K562 (cell line): ENCODE measurements at regions not wholly inside any gene's neighbourhood (a gene's known extent, or its start where the extent isn't known, plus 50 kb on each side); places are given as distances from the start of the nearest gene placed in this dataset.

Experiments used
- BRCA1 ChIP-seq, 2 experiments: fragments of 450-650 bp in 1 of 2; sonication (generic) in 1 of 2; formaldehyde crosslinking in 1 of 2; IDR thresholded peaks; 2 replicates each; pipeline versions ENCODE4 v1.5.0 to v1.6.1; 2017 to 2020; ENCODE audit warnings: mild to moderate bottlenecking in 1 of 2, missing genetic modification reagents in 1 of 2
- EP400 ChIP-seq: fragments of 450-650 bp; IDR thresholded peaks from 2 replicates; pipeline ENCODE4 v1.6.1; 2017; ENCODE audit warnings: antibody characterized with exemption, mild to moderate bottlenecking, moderate library complexity
- FOXJ2 ChIP-seq: fragments of 200-800 bp; sonication (Bioruptor generic); IDR thresholded peaks from 2 replicates; pipeline ENCODE4 v1.6.1; 2016; ENCODE audit warnings: missing genetic modification characterization, missing compliant biosample characterization
- HDAC2 ChIP-seq: fragments of 450-650 bp; IDR thresholded peaks from 2 replicates; pipeline ENCODE4 v1.6.1; 2016; ENCODE audit warnings: mild to moderate bottlenecking
- PHB2 ChIP-seq: fragments of 450-650 bp; IDR thresholded peaks from 2 replicates; pipeline ENCODE4 v1.6.1; 2017; ENCODE audit warnings: low read depth
- POLR2A ChIP-seq: fragments of 450-650 bp; conservative IDR thresholded peaks from 2 replicates; pipeline ENCODE4 v1.6.1; 2016
- TF ChIP-seq, protein P1 (sequence below), 2 experiments: fragments of 450-650 bp; IDR thresholded peaks; 2 replicates each; pipeline ENCODE4 v1.6.1; 2016; ENCODE audit warnings: mild to moderate bottlenecking in 2 of 2, borderline replicate concordance in 1 of 2, low read depth in 1 of 2, moderate library complexity in 1 of 2

DNA sequence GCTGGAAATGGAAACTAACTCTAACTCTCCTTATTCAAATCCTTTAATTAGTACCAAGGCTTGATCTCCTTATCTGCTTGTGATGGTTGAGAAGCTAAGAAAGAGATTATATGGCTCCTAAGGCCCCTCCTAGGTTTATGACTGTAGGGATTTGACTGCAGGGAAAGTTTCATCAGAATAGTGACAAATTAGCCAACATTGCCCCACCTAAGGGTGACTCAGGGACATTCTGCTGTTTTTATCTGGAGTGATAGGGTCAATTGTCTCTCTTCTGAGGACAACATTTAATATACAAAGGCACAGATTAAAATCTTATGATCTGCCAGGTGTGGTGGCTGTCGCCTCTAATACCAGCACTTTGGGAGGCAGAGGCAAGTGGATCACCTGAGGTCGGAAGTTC, 138.1 kb upstream of the MARCKS start:
- TF ChIP-seq POLR2A (no peak), BRCA1 (IDR thresholded peaks at IDR 0.05) (no peak), BRCA1 (CRISPR knock-in tag; IDR thresholded peaks at IDR 0.05) (no peak), HDAC2 (no peak), EP400 (no peak), PHB2 (no peak), FOXJ2 (tag) (no peak)
- TF ChIP-seq, protein P1, sequence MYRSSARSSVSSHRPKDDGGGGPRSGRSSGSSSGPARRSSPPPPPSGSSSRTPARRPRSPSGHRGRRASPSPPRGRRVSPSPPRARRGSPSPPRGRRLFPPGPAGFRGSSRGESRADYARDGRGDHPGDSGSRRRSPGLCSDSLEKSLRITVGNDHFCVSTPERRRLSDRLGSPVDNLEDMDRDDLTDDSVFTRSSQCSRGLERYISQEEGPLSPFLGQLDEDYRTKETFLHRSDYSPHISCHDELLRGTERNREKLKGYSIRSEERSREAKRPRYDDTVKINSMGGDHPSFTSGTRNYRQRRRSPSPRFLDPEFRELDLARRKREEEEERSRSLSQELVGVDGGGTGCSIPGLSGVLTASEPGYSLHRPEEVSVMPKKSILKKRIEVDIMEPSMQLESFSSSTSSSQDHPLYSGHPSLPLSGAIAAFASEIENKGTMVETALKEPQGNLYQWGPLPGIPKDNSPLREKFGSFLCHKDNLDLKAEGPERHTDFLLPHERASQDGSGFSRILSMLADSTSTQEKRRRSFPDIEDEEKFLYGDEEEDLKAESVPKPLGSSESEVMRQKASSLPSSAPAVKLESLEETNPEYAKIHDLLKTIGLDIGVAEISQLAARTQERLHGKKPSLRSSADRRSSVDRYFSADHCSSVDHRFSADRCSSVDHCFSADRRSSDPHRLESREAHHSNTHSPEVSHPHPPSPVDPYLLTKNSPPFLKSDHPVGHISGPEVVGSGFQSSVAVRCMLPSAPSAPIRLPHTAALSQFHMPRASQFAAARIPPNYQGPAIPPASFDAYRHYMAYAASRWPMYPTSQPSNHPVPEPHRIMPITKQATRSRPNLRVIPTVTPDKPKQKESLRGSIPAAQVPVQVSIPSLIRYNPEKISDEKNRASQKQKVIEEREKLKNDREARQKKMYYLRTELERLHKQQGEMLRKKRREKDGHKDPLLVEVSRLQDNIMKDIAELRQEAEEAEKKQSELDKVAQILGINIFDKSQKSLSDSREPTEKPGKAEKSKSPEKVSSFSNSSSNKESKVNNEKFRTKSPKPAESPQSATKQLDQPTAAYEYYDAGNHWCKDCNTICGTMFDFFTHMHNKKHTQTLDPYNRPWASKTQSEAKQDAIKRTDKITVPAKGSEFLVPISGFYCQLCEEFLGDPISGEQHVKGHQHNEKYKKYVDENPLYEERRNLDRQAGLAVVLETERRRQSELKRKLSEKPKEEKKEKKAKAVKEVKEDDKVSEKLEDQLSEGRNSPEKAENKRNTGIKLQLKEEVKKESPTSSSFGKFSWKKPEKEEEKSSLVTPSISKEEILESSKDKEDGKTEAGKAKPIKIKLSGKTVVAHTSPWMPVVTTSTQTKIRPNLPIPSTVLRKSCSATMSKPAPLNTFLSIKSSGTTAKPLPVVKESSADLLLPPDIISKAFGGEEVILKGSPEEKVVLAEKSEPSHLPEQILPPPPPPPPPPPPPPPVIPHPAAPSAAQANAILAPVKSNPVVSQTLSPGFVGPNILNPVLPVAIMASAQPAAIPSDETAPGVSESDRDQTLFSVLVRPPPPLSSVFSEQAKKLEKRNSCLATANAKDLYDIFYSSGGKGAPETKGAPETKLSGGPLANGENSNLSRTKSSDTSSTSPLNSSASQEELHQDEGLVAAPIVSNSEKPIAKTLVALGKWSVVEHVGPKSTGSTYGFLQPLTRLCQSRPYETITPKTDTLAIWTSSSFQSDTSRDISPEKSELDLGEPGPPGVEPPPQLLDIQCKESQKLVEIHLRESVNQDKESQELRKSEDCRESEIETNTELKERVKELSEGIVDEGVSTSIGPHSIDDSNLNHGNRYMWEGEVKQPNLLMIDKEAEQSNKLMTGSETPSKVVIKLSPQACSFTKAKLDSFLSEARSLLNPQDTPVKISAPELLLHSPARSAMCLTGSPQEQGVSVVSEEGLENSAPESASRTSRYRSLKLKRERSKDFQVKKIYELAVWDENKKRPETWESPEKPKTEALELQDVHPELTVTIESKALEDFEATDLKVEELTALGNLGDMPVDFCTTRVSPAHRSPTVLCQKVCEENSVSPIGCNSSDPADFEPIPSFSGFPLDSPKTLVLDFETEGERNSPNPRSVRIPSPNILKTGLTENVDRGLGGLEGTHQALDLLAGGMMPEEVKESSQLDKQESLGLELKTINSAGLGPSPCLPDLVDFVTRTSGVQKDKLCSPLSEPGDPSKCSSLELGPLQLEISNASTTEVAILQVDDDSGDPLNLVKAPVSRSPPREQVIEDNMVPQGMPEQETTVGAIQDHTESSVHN (IDR thresholded peaks at IDR 0.05; ENCODE audit: borderline replicate concordance in 1 of 2, low read depth in 1 of 2) = no peak
